NCI-H1436 treated with DMSO at 0.1 percent for 48 hours (cell line): ENCODE measurements at regions not wholly inside any gene's neighbourhood (a gene's known extent, or its start where the extent isn't known, plus 50 kb on each side); places are given as distances from the start of the nearest gene placed in this dataset.

Experiments
- DNase-seq: peaks from one replicate; lab custom pipeline; 2025; lab: John Stamatoyannopoulos, UW

- DNase-seq, result no peak
These were observed 374.2 kb upstream of the IRX1 start for GRCh38 chr5:3221432-3221831.

GRCh38 chr5:3220638-3221288, 374.9 kb upstream of the IRX1 start:
- DNase-seq, result no peak

- no peak for DNase-seq
These were observed 375.4 kb upstream of the IRX1 start for GRCh38 chr5:3220201-3220600.

GRCh38 chr5:3218916-3219650, 376.5 kb upstream of the IRX1 start:
- DNase-seq, result no peak

GRCh38 chr5:3217771-3218495, 377.7 kb upstream of the IRX1 start:
- no peak for DNase-seq

- DNase-seq, result no peak
These were observed 378.5 kb upstream of the IRX1 start for GRCh38 chr5:3217114-3217513.

- no peak for DNase-seq
These were observed 379.2 kb upstream of the IRX1 start for GRCh38 chr5:3216386-3216785.

GRCh38 chr5:3214838-3215374, 380.7 kb upstream of the IRX1 start:
- DNase-seq, result no peak

GRCh38 chr5:3214396-3214795, 381.2 kb upstream of the IRX1 start:
- DNase-seq, result no peak

GRCh38 chr5:3212869-3213268, 382.8 kb upstream of the IRX1 start:
- no peak for DNase-seq

- DNase-seq, result no peak
These were observed 385.1 kb upstream of the IRX1 start for GRCh38 chr5:3210531-3210930.

GRCh38 chr5:3209918-3210317, 385.7 kb upstream of the IRX1 start:
- no peak for DNase-seq

GRCh38 chr5:3202570-3202969, 393.1 kb upstream of the IRX1 start:
- DNase-seq, result no peak

GRCh38 chr5:3201941-3202340, 393.7 kb upstream of the IRX1 start:
- no peak for DNase-seq

- no peak for DNase-seq
These were observed 394.5 kb upstream of the IRX1 start for GRCh38 chr5:3201121-3201520.

GRCh38 chr5:3199962-3200755, 395.5 kb upstream of the IRX1 start:
- no peak for DNase-seq

- no peak for DNase-seq
These were observed 397.6 kb upstream of the IRX1 start for GRCh38 chr5:3198074-3198449.

- peak; percentile 16 for DNase-seq
These were observed 398.1 kb upstream of the IRX1 start for GRCh38 chr5:3197304-3198073.

GRCh38 chr5:3195994-3196393, 399.6 kb upstream of the IRX1 start:
- no peak for DNase-seq

GRCh38 chr5:3194684-3195083, 400.9 kb upstream of the IRX1 start:
- no peak for DNase-seq

GRCh38 chr5:3194271-3194670, 401.4 kb upstream of the IRX1 start:
- DNase-seq, result no peak
